Endothelial cell of umbilical vein (primary cell): ENCODE measurements at regions not wholly inside any gene's neighbourhood (a gene's known extent, or its start where the extent isn't known, plus 50 kb on each side); places are given as distances from the start of the nearest gene placed in this dataset.

Source experiments
- BruUV-seq: library from RNA; stranded (reverse); fragments of 400-500 nt; replicated peaks from 2 replicates; lab custom pipeline; 2021; lab: Mats Ljungman, UMichigan
- CTCF ChIA-PET: fragments of 300-600, 350-600 bp; sonication (Branson Sonifier 250); formaldehyde crosslinking; loops from one replicate; lab custom pipeline; 2021; ENCODE audit warnings: antibody characterized with exemption, inconsistent platforms; lab: Charles Lee
- POLR2A ChIA-PET: fragments of 300-600, 350-600 bp; sonication (Branson Sonifier 250); formaldehyde crosslinking; loops from one replicate; lab custom pipeline; 2021; ENCODE audit warnings: antibody characterized with exemption, inconsistent platforms; lab: Charles Lee
- DNase-seq: peaks from one replicate; pipeline ENCODE4 v3.0.0-alpha.2; 2011; ENCODE audit warnings: low read depth, low spot score
- FAIRE-seq: peaks from 2 replicates; lab custom pipeline; 2011; peaks lifted over from hg19 to GRCh38; lab: Jason Lieb, UNC
- H2AFZ ChIP-seq: 2 replicates; pipeline ENCODE4 v1.6.0; 2012; ENCODE audit warnings: low read depth, low read length, control low read depth, inconsistent platforms
- H3K27ac ChIP-seq: 2 replicates; pipeline ENCODE4 v1.5.1; 2011; ENCODE audit warnings: low read depth, mild to moderate bottlenecking, control low read depth, low read length, moderate library complexity; ENCODE audit not compliant: insufficient read depth
- H3K27me3 ChIP-seq, 2 experiments: 2 replicates each; pipeline versions ENCODE4 v1.6.0 to v1.6.1; 2011; ENCODE audit warnings: low read length in 2 of 2, mixed read lengths in 1 of 2; ENCODE audit not compliant: control insufficient read depth in 2 of 2, insufficient read depth in 2 of 2
- H3K36me3 ChIP-seq, 2 experiments: 2 replicates in 1 of 2; 3 replicates in 1 of 2; pipeline ENCODE4 v1.5.1; 2011; ENCODE audit warnings: low read length in 2 of 2, mild to moderate bottlenecking in 1 of 2, moderate library complexity in 1 of 2; ENCODE audit not compliant: control insufficient read depth in 2 of 2, insufficient read depth in 2 of 2; ENCODE audit errors: extremely low read depth in 1 of 2
- H3K4me1 ChIP-seq: 3 replicates; pipeline ENCODE4 v1.5.1; 2011; ENCODE audit warnings: mild to moderate bottlenecking, low read length; ENCODE audit not compliant: control insufficient read depth, insufficient read depth; ENCODE audit errors: extremely low read depth
- H3K4me2 ChIP-seq: 2 replicates; pipeline ENCODE4 v1.6.1; 2011; ENCODE audit warnings: low read length, control low read depth, mixed read lengths; ENCODE audit not compliant: insufficient read depth
- H3K4me3 ChIP-seq, 3 experiments: fragments of 200-600 bp in 1 of 3; sonication (generic), shearing (Covaris generic) in 1 of 3; replicated peaks in 1 of 3; 2 replicates each; pipeline ENCODE4 v1.5.1; 2011 to 2016; ENCODE audit warnings: control low read depth in 3 of 3, low read length in 3 of 3, mild to moderate bottlenecking in 2 of 3, inconsistent platforms in 1 of 3, low read depth in 1 of 3, moderate library complexity in 1 of 3; ENCODE audit not compliant: insufficient read depth in 1 of 3
- H3K79me2 ChIP-seq: 2 replicates; pipeline ENCODE4 v1.6.0; 2012; ENCODE audit warnings: low read length, inconsistent platforms; ENCODE audit not compliant: control insufficient read depth, insufficient read depth
- H3K9ac ChIP-seq: replicated peaks from 2 replicates; pipeline ENCODE3; 2011; ENCODE audit warnings: low read length, control low read depth; ENCODE audit not compliant: insufficient read depth; ENCODE audit errors: extremely low read depth
- H3K9me1 ChIP-seq: replicated peaks from 3 replicates; pipeline ENCODE4 v1.6.0; 2011; ENCODE audit warnings: mild to moderate bottlenecking, low read length; ENCODE audit not compliant: control insufficient read depth, insufficient read depth; ENCODE audit errors: extremely low read depth
- H3K9me3 ChIP-seq: replicated peaks from 2 replicates; pipeline ENCODE4 v1.5.1; 2012; ENCODE audit warnings: low read length, inconsistent platforms; ENCODE audit not compliant: control insufficient read depth, insufficient read depth
- H4K20me1 ChIP-seq: replicated peaks from 2 replicates; pipeline ENCODE3; 2011; ENCODE audit warnings: mild to moderate bottlenecking, low read length; ENCODE audit not compliant: control insufficient read depth, insufficient read depth; ENCODE audit errors: extremely low read depth
- EZH2 ChIP-seq: IDR thresholded peaks from 2 replicates; pipeline ENCODE4 v1.6.1; 2012; ENCODE audit warnings: borderline replicate concordance, low read depth, mild to moderate bottlenecking, moderate library complexity, low read length, inconsistent platforms; ENCODE audit not compliant: severe bottlenecking
- FOS ChIP-seq: IDR thresholded peaks from 2 replicates; pipeline ENCODE4 v1.6.1; 2011; ENCODE audit warnings: mild to moderate bottlenecking, low read length, moderate library complexity, borderline replicate concordance; ENCODE audit not compliant: insufficient read depth
- GATA2 ChIP-seq: IDR thresholded peaks from 2 replicates; pipeline ENCODE4 v1.7.0; 2011; ENCODE audit warnings: low read depth, mild to moderate bottlenecking, moderate library complexity, mixed read lengths, low read length; ENCODE audit not compliant: insufficient read length, insufficient read depth
- JUN ChIP-seq: IDR thresholded peaks from 2 replicates; pipeline ENCODE4 v1.6.1; 2011; ENCODE audit warnings: borderline replicate concordance, low read depth; ENCODE audit not compliant: insufficient read length, insufficient read depth
- MYC ChIP-seq: IDR thresholded peaks from one replicate; pipeline ENCODE4 v1.6.1; 2011; ENCODE audit warnings: mild to moderate bottlenecking, low read depth, low read length
- POLR2A ChIP-seq: IDR thresholded peaks from 2 replicates; pipeline ENCODE4 v1.6.1; 2012; ENCODE audit warnings: low read depth, mild to moderate bottlenecking, control low read depth, low read length
- POLR2AphosphoS5 ChIP-seq: IDR thresholded peaks from 2 replicates; pipeline ENCODE4 v1.6.1; 2012; ENCODE audit warnings: low read depth, mild to moderate bottlenecking, control low read depth, low read length, moderate library complexity; ENCODE audit not compliant: insufficient read depth
- dilution Hi-C: fragments of 300-500 bp; cut with MboI; formaldehyde crosslinking; loops from one replicate; pipeline ENCODE4 v1.15.0; 2019; ENCODE audit warnings: low sequenced_read_pairs; ENCODE audit not compliant: extremely low pct_ligation_motif_present
- intact Hi-C: fragments of 100-400 bp; cut with micrococcal nuclease; formaldehyde crosslinking; loops from one replicate; pipeline ENCODE4 v1.10.0; 2022
- TF ChIP-seq, protein P1 (sequence below): IDR thresholded peaks from 2 replicates; pipeline ENCODE4 v1.6.1; 2011; ENCODE audit not compliant: insufficient read depth, insufficient read length
- TF ChIP-seq, protein P2 (sequence below), 2 donors: IDR thresholded peaks; 1 replicate in 1 of 2; 2 replicates in 1 of 2; pipeline ENCODE4 v1.5.1; 2011; ENCODE audit warnings: low read length in 2 of 2, mild to moderate bottlenecking in 2 of 2, moderate library complexity in 2 of 2, control low read depth in 1 of 2, inconsistent platforms in 1 of 2, low read depth in 1 of 2; ENCODE audit not compliant: insufficient read depth in 1 of 2; ENCODE audit errors: extremely low read depth in 1 of 2

DNA sequence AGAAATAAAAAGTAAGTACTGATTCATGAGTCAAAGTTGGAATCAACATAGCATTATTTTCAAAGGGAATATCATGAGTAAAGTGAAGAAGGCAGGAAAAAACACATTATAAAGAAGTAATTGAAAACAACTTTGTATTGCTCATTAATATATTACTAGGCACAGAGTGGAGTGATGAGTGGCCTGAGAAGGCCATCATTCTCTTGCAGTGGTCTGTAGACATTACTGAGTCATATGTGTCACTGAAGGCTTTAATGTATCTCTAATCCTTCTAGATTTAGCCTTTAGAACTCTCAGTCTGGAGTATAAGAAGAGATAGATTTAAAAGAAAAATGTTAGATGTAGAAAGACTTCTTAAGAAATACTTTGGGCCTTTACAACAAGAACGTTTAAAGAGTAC, 881.4 kb downstream of the DNAH5 start:
- POLR2A ChIA-PET = no interaction called here
- dilution Hi-C loops = no loop called here
- BruUV-seq = no TSS peak

DNA sequence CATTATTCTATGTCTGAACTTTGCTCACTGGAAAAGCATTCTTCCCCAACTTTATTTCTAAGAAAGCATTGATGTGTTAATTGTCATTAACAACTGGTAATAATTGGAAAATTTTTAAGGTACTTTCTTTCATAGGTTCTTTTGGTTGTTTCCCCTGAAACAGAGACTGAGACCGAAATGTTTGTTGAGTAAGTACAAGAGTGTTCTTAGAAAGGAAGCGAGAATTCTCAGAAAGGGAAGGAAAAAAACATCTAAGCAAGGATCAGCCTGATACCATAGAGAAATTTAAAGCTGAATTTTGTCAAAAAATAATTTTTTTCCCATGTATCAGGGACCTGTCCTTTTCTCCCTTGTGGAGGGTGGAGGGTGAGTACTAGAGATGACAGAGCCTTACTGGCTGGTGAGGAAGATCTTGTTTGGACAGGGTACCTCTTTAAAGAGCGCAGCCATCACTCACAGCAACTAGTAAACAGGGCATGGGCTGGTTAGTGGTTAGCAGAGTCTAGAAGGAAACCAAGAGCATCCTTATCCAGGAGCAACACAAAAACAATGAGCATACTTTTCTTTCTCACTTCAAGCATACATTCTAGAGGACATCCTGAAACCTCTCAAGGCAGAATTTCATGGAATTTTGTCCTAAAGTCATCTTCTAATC, 898.5 kb downstream of the DNAH5 start:
- intact Hi-C loops = no loop called here
- H3K79me2 ChIP-seq = no peaks in the 10 kb centered on the region
- no peak overlapping the region for H2AFZ ChIP-seq
- dilution Hi-C loops = no loop called here
- FAIRE-seq (no peak), DNase-seq (no peak)
- no peak overlapping the region for H3K27ac ChIP-seq
- H3K4me1 ChIP-seq = no peaks in the 10 kb centered on the region
- no peak overlapping the region for H3K9ac ChIP-seq
- no peaks in the 10 kb centered on the region for H3K27me3 ChIP-seq
- peaks cover 2% of the 10 kb centered on the region for H4K20me1 ChIP-seq
- H3K36me3 ChIP-seq = no peaks in the 10 kb centered on the region
- H3K4me3 ChIP-seq = no peak overlapping the region
- no peaks in the 10 kb centered on the region for H3K9me1 ChIP-seq
- BruUV-seq = no TSS peak
- ChIA-PET CTCF (no interaction called here), POLR2A (no interaction called here)
- H3K9me3 ChIP-seq = no peaks in the 10 kb centered on the region
- TF ChIP-seq EZH2 (no peak), GATA2 (no peak), JUN (no peak), POLR2A (no peak), MYC (no peak), FOS (no peak)
- TF ChIP-seq, protein P1, sequence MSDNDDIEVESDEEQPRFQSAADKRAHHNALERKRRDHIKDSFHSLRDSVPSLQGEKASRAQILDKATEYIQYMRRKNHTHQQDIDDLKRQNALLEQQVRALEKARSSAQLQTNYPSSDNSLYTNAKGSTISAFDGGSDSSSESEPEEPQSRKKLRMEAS = no peak
- TF ChIP-seq, protein P2, sequence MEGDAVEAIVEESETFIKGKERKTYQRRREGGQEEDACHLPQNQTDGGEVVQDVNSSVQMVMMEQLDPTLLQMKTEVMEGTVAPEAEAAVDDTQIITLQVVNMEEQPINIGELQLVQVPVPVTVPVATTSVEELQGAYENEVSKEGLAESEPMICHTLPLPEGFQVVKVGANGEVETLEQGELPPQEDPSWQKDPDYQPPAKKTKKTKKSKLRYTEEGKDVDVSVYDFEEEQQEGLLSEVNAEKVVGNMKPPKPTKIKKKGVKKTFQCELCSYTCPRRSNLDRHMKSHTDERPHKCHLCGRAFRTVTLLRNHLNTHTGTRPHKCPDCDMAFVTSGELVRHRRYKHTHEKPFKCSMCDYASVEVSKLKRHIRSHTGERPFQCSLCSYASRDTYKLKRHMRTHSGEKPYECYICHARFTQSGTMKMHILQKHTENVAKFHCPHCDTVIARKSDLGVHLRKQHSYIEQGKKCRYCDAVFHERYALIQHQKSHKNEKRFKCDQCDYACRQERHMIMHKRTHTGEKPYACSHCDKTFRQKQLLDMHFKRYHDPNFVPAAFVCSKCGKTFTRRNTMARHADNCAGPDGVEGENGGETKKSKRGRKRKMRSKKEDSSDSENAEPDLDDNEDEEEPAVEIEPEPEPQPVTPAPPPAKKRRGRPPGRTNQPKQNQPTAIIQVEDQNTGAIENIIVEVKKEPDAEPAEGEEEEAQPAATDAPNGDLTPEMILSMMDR (IDR thresholded peaks at IDR 0.05; ENCODE audit: extremely low read depth in 1 of 2, insufficient read depth in 1 of 2, low read depth in 1 of 2, low read length in 2 of 2) = no peak
- no peak overlapping the region for H3K4me2 ChIP-seq

More for the DNA sequence above, 881.4 kb downstream of the DNAH5 start:
- H3K79me2 ChIP-seq = no peaks in the 10 kb centered on the region
- H3K36me3 ChIP-seq = no peaks in the 10 kb centered on the region
- no peak overlapping the region for H3K27ac ChIP-seq
- CTCF ChIA-PET = no interaction called here
- H3K9ac ChIP-seq = no peak overlapping the region
- no peak for DNase-seq
- intact Hi-C loops = no loop called here
- no peaks in the 10 kb centered on the region for H3K4me1 ChIP-seq
- no peaks in the 10 kb centered on the region for H3K9me1 ChIP-seq
- H3K9me3 ChIP-seq = no peaks in the 10 kb centered on the region
- no peak for FAIRE-seq
- H3K27me3 ChIP-seq = no peaks in the 10 kb centered on the region
- no peak overlapping the region for H3K4me2 ChIP-seq
- no peak for TF ChIP-seq POLR2A
- TF ChIP-seq EZH2 = no peak
- no peak for TF ChIP-seq POLR2AphosphoS5
- TF ChIP-seq MYC = no peak
- TF ChIP-seq FOS = no peak
- no peak for TF ChIP-seq GATA2
- no peak overlapping the region for H3K4me3 ChIP-seq
- no peaks in the 10 kb centered on the region for H4K20me1 ChIP-seq
- H2AFZ ChIP-seq = no peak overlapping the region
